ENCODE measurements at regions not wholly inside any gene's neighbourhood (a gene's known extent, or its start where the extent isn't known, plus 50 kb on each side); places are given as distances from the start of the nearest gene placed in this dataset.

DNA sequence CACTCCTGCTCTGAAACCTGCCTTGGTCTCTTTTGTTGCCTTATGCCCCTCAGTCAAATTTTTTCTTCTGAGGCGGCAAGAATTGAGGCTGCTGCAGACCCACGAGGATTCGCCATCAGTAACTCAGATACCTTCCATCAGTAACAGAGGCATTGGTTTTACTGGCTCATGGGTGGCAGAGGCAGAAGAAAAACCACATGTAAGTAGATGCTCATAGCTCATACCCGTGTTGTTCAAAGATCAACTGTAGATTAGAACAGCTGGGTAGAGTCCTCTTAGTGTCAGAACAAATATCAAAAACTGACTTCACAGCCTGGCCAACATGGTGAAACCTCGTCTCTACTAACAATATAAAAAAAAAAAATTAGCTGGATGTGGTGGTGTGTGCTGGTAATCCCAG lies 598.0 kb upstream of the SOX11 start:
- TF ChIP-seq CTCF (IDR thresholded peaks at IDR 0.05 in 2 of 3, conservative IDR thresholded peaks at IDR 0.05 in 1 of 3; ENCODE audit: control insufficient read depth in 2 of 3, extremely low read depth in 1 of 3, insufficient read depth in 1 of 3, low read depth in 3 of 3, low read length in 3 of 3) (no peak), POLR2AphosphoS2 (IDR thresholded peaks at IDR 0.05; ENCODE audit: low read depth, low read length) (no peak), SRF (IDR thresholded peaks at IDR 0.05; ENCODE audit: low read depth in 2 of 2, low read length in 2 of 2) (no peak), RELA (IDR thresholded peaks at IDR 0.05; ENCODE audit: borderline replicate concordance, partially characterized antibody) (no peak), BRCA1 (IDR thresholded peaks at IDR 0.05; ENCODE audit: low read depth, low read length) (no peak), PBX3 (IDR thresholded peaks at IDR 0.05; ENCODE audit: insufficient replicate concordance, low read depth, low read length) (no peak), USF2 (IDR thresholded peaks at IDR 0.05; ENCODE audit: borderline replicate concordance, low read depth, low read length) (no peak), PKNOX1 (IDR thresholded peaks at IDR 0.05) (no peak), REST (IDR thresholded peaks at IDR 0.05; ENCODE audit: low read depth, low read length) (no peak)

Measured in GM12878 (cell line).